ENCODE measurements at regions not wholly inside any gene's neighbourhood (a gene's known extent, or its start where the extent isn't known, plus 50 kb on each side); places are given as distances from the start of the nearest gene placed in this dataset.

GRCh38 chr16:35574454-35575431 is 2115.3 kb downstream of the TP53TG3F start:
- Histone ChIP-seq H3K9me3 (ENCODE audit: low read length) (no peaks in the 10 kb centered on the region), H3F3A (ENCODE audit: insufficient read depth, low read length) (no peaks in the 10 kb centered on the region), H3K36me3 (ENCODE audit: insufficient read depth, low read length) (no peaks in the 10 kb centered on the region), H2AFZ (ENCODE audit: low read length) (no peak overlapping the region), H3K79me2 (ENCODE audit: insufficient read depth, low read length) (no peaks in the 10 kb centered on the region), H4K20me1 (ENCODE audit: insufficient read depth, low read length) (no peaks in the 10 kb centered on the region), H3K9ac (ENCODE audit: low read length) (no peak overlapping the region), H3K4me1 (ENCODE audit: insufficient read depth, low read length, severe bottlenecking) (no peaks in the 10 kb centered on the region), H3K4me3 (ENCODE audit: low read depth, low read length, poor library complexity, severe bottlenecking) (no peak overlapping the region), H3K27me3 (ENCODE audit: insufficient read depth, low read length) (no peaks in the 10 kb centered on the region), H3K4me2 (ENCODE audit: low read length) (no peak overlapping the region), H3K27ac (ENCODE audit: low read depth, low read length, poor library complexity, severe bottlenecking) (no peak overlapping the region), H3K9me2 (ENCODE audit: low read depth, low read length) (no peaks in the 10 kb centered on the region)
- TF ChIP-seq EZH2 (IDR thresholded peaks at IDR 0.05; ENCODE audit: borderline replicate concordance, low read length) (no peak), CTCF (IDR thresholded peaks at IDR 0.05; ENCODE audit: low read length) (no peak)

- H2AFZ ChIP-seq (ENCODE audit: low read length) = no peak overlapping the region
Observed at GRCh38 chr16:35575432-35575821, 2116.0 kb downstream of the TP53TG3F start.

GRCh38 chr16:35585411-35585810 is 2126.0 kb downstream of the TP53TG3F start:
- Histone ChIP-seq H3K4me3 (ENCODE audit: low read depth, low read length, poor library complexity, severe bottlenecking) (no peak overlapping the region), H2AFZ (ENCODE audit: low read length) (no peak overlapping the region), H3K79me2 (ENCODE audit: insufficient read depth, low read length) (no peaks in the 10 kb centered on the region), H3K27me3 (ENCODE audit: insufficient read depth, low read length) (no peaks in the 10 kb centered on the region), H3K27ac (ENCODE audit: low read depth, low read length, poor library complexity, severe bottlenecking) (no peak overlapping the region), H4K20me1 (ENCODE audit: insufficient read depth, low read length) (no peaks in the 10 kb centered on the region), H3K4me1 (ENCODE audit: insufficient read depth, low read length, severe bottlenecking) (no peaks in the 10 kb centered on the region), H3F3A (ENCODE audit: insufficient read depth, low read length) (no peaks in the 10 kb centered on the region), H3K9me2 (ENCODE audit: low read depth, low read length) (no peaks in the 10 kb centered on the region), H3K9me3 (ENCODE audit: low read length) (no peaks in the 10 kb centered on the region), H3K4me2 (ENCODE audit: low read length) (no peak overlapping the region), H3K9ac (ENCODE audit: low read length) (no peak overlapping the region), H3K36me3 (ENCODE audit: insufficient read depth, low read length) (no peaks in the 10 kb centered on the region)
- TF ChIP-seq CTCF (IDR thresholded peaks at IDR 0.05; ENCODE audit: low read length) (no peak), EZH2 (IDR thresholded peaks at IDR 0.05; ENCODE audit: borderline replicate concordance, low read length) (no peak)

More at GRCh38 chr16:35575432-35575821, 2116.0 kb downstream of the TP53TG3F start:
- H3K9me2 ChIP-seq (ENCODE audit: low read depth, low read length) = no peaks in the 10 kb centered on the region
- TF ChIP-seq EZH2 (IDR thresholded peaks at IDR 0.05; ENCODE audit: borderline replicate concordance, low read length) (no peak), CTCF (IDR thresholded peaks at IDR 0.05; ENCODE audit: low read length) (no peak)
- no peak overlapping the region for H3K27ac ChIP-seq (ENCODE audit: low read depth, low read length, poor library complexity, severe bottlenecking)
- H3K27me3 ChIP-seq (ENCODE audit: insufficient read depth, low read length) = no peaks in the 10 kb centered on the region
- H3K9me3 ChIP-seq (ENCODE audit: low read length) = no peaks in the 10 kb centered on the region
- no peaks in the 10 kb centered on the region for H3K4me1 ChIP-seq (ENCODE audit: insufficient read depth, low read length, severe bottlenecking)
- no peaks in the 10 kb centered on the region for H3F3A ChIP-seq (ENCODE audit: insufficient read depth, low read length)
- H3K4me2 ChIP-seq (ENCODE audit: low read length) = no peak overlapping the region
- no peaks in the 10 kb centered on the region for H4K20me1 ChIP-seq (ENCODE audit: insufficient read depth, low read length)
- no peak overlapping the region for H3K4me3 ChIP-seq (ENCODE audit: low read depth, low read length, poor library complexity, severe bottlenecking)
- no peak overlapping the region for H3K9ac ChIP-seq (ENCODE audit: low read length)
- H3K36me3 ChIP-seq (ENCODE audit: insufficient read depth, low read length) = no peaks in the 10 kb centered on the region
- no peaks in the 10 kb centered on the region for H3K79me2 ChIP-seq (ENCODE audit: insufficient read depth, low read length)

Measured in OCI-LY1 (cell line).